Gastroesophageal sphincter (tissue), 3 donors: ENCODE measurements at regions not wholly inside any gene's neighbourhood (a gene's known extent, or its start where the extent isn't known, plus 50 kb on each side); places are given as distances from the start of the nearest gene placed in this dataset.

Source experiments
- POLR2A ChIP-seq, 2 donors: fragments of 450-650 bp; IDR thresholded peaks; one replicate each; pipeline ENCODE4 v1.6.1; 2017; ENCODE audit warnings: antibody characterized with exemption in 2 of 2, mild to moderate bottlenecking in 2 of 2, moderate library complexity in 1 of 2
- POLR2AphosphoS5 ChIP-seq: sonication (generic); formaldehyde crosslinking; IDR thresholded peaks from one replicate; pipeline ENCODE4 v1.6.1; 2017; ENCODE audit warnings: antibody characterized with exemption
- TF ChIP-seq, protein P1 (sequence below), 4 experiments: fragments of 200-600 bp in 2 of 4; fragments of 450-650 bp in 2 of 4; sonication (generic) in 1 of 4; IDR thresholded peaks; one replicate each; pipeline ENCODE4 v1.5.1; 2017 to 2019; ENCODE audit warnings: antibody characterized with exemption in 4 of 4, mild to moderate bottlenecking in 2 of 4, moderate library complexity in 2 of 4

GRCh38 chr21:23127973-23128372, 2129.8 kb downstream of the NCAM2 start:
- TF ChIP-seq, protein P1, sequence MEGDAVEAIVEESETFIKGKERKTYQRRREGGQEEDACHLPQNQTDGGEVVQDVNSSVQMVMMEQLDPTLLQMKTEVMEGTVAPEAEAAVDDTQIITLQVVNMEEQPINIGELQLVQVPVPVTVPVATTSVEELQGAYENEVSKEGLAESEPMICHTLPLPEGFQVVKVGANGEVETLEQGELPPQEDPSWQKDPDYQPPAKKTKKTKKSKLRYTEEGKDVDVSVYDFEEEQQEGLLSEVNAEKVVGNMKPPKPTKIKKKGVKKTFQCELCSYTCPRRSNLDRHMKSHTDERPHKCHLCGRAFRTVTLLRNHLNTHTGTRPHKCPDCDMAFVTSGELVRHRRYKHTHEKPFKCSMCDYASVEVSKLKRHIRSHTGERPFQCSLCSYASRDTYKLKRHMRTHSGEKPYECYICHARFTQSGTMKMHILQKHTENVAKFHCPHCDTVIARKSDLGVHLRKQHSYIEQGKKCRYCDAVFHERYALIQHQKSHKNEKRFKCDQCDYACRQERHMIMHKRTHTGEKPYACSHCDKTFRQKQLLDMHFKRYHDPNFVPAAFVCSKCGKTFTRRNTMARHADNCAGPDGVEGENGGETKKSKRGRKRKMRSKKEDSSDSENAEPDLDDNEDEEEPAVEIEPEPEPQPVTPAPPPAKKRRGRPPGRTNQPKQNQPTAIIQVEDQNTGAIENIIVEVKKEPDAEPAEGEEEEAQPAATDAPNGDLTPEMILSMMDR (IDR thresholded peaks at IDR 0.05): no peak
- TF ChIP-seq POLR2A (IDR thresholded peaks at IDR 0.05) (no peak), POLR2AphosphoS5 (no peak)
